IMR-90 (cell line): ENCODE measurements at regions not wholly inside any gene's neighbourhood (a gene's known extent, or its start where the extent isn't known, plus 50 kb on each side); places are given as distances from the start of the nearest gene placed in this dataset.
"Not testable (repeated sequence)": the region's sequence is repeated elsewhere in the genome, so short reads cannot be mapped to it uniquely, and the experiment has no call there.

ENCODE experiments used
- ATAC-seq: fragments of 200-7000 bp; cut with Tn5 transposase; 2 replicates; pipeline ENCODE4 v1.9.1; 2020; ENCODE audit warnings: low read depth, mild to moderate bottlenecking, moderate library complexity
- BruUV-seq: library from RNA; stranded (reverse); fragments of 400-500 nt; replicated peaks from 2 replicates; lab custom pipeline; 2021; lab: Mats Ljungman, UMichigan
- CTCF ChIA-PET: fragments of 300-600 bp; formaldehyde crosslinking; extraction: SDS; loops from one replicate; lab custom pipeline; 2021; ENCODE audit warnings: antibody characterized with exemption; lab: Yijun Ruan, JAX
- POLR2A ChIA-PET: fragments of 300-600 bp; sonication (Branson Sonifier 250); formaldehyde crosslinking; loops from one replicate; lab custom pipeline; 2022; ENCODE audit warnings: antibody characterized with exemption; ENCODE audit not compliant: unreplicated experiment; lab: Charles Lee
- DNase-seq: peaks from one replicate; pipeline ENCODE4 v3.0.0; 2013
- H2AFZ ChIP-seq: replicated peaks from 2 replicates; pipeline ENCODE3; 2013; ENCODE audit warnings: low read length, mild to moderate bottlenecking; ENCODE audit not compliant: poor library complexity
- H2AK5ac ChIP-seq: 2 replicates; pipeline ENCODE4 v1.6.1; 2013; ENCODE audit warnings: low read depth, low read length, inconsistent platforms
- H2AK9ac ChIP-seq: replicated peaks from 2 replicates; pipeline ENCODE3; 2013; ENCODE audit warnings: mild to moderate bottlenecking, low read depth, low read length, moderate library complexity; ENCODE audit not compliant: poor library complexity
- H2BK120ac ChIP-seq: 2 replicates; pipeline ENCODE4 v1.6.1; 2013; ENCODE audit warnings: low read depth, low read length, inconsistent platforms
- H2BK15ac ChIP-seq: 3 replicates; pipeline ENCODE4 v1.6.1; 2013; ENCODE audit warnings: low read depth, low read length, inconsistent platforms
- H2BK20ac ChIP-seq: 2 replicates; pipeline ENCODE4 v1.6.1; 2013; ENCODE audit warnings: low read depth, mild to moderate bottlenecking, inconsistent platforms, low read length, moderate library complexity
- H2BK5ac ChIP-seq: 2 replicates; pipeline ENCODE4 v1.6.1; 2013; ENCODE audit warnings: mild to moderate bottlenecking, low read depth, low read length, inconsistent platforms; ENCODE audit not compliant: poor library complexity, severe bottlenecking
- H3K14ac ChIP-seq: replicated peaks from 2 replicates; pipeline ENCODE4 v1.6.1; 2013; ENCODE audit warnings: low read depth, low read length, inconsistent platforms
- H3K18ac ChIP-seq: 2 replicates; pipeline ENCODE4 v1.6.1; 2013; ENCODE audit warnings: low read depth, low read length, control low read depth
- H3K23ac ChIP-seq: 2 replicates; pipeline ENCODE4 v1.6.1; 2013; ENCODE audit warnings: low read depth, low read length, inconsistent platforms
- H3K27ac ChIP-seq: 2 replicates; pipeline ENCODE4 v1.5.1; 2013; ENCODE audit warnings: mild to moderate bottlenecking, control low read depth, low read length; ENCODE audit not compliant: insufficient read depth
- H3K27me3 ChIP-seq: 2 replicates; pipeline ENCODE4 v1.6.1; 2013; ENCODE audit warnings: low read length; ENCODE audit not compliant: control insufficient read depth, insufficient read depth
- H3K36me3 ChIP-seq: 2 replicates; pipeline ENCODE4 v1.6.1; 2013; ENCODE audit warnings: low read length, mixed read lengths; ENCODE audit not compliant: control insufficient read depth, insufficient read depth
- H3K4ac ChIP-seq: 2 replicates; pipeline ENCODE4 v1.6.1; 2013; ENCODE audit warnings: low read depth, low read length, inconsistent platforms
- H3K4me1 ChIP-seq: 2 replicates; pipeline ENCODE4 v1.6.1; 2013; ENCODE audit warnings: low read length, mixed read lengths; ENCODE audit not compliant: control insufficient read depth, insufficient read depth
- H3K4me2 ChIP-seq: 2 replicates; pipeline ENCODE4 v1.6.1; 2013; ENCODE audit warnings: low read depth, mild to moderate bottlenecking, control low read depth, low read length, moderate library complexity
- H3K4me3 ChIP-seq: 2 replicates; pipeline ENCODE4 v1.5.1; 2013; ENCODE audit warnings: low read depth, mild to moderate bottlenecking, control low read depth, low read length, moderate library complexity; ENCODE audit not compliant: insufficient read depth
- H3K56ac ChIP-seq: 2 replicates; pipeline ENCODE4 v1.6.1; 2013; ENCODE audit warnings: low read length, inconsistent platforms; ENCODE audit not compliant: insufficient read depth; ENCODE audit errors: extremely low read depth
- H3K79me1 ChIP-seq, 2 experiments: 2 replicates each; pipeline ENCODE4 v1.6.1; 2013; ENCODE audit warnings: low read length in 2 of 2, inconsistent platforms in 1 of 2, low read depth in 1 of 2
- H3K9ac ChIP-seq: 2 replicates; pipeline ENCODE4 v1.6.1; 2013; ENCODE audit warnings: low read depth, low read length, control low read depth
- H3K9me1 ChIP-seq: 2 replicates; pipeline ENCODE4 v1.6.1; 2013; ENCODE audit warnings: low read length, inconsistent platforms; ENCODE audit not compliant: insufficient read depth
- H3K9me3 ChIP-seq: 2 replicates; pipeline ENCODE4 v1.6.1; 2013; ENCODE audit warnings: low read length; ENCODE audit not compliant: control insufficient read depth, insufficient read depth
- H4K20me1 ChIP-seq: 2 replicates; pipeline ENCODE4 v1.6.1; 2013; ENCODE audit warnings: low read length, inconsistent platforms; ENCODE audit not compliant: insufficient read depth
- H4K5ac ChIP-seq: 2 replicates; pipeline ENCODE4 v1.6.1; 2013; ENCODE audit warnings: mild to moderate bottlenecking, low read depth, low read length, control low read depth
- H4K8ac ChIP-seq, 2 experiments: 2 replicates each; pipeline ENCODE4 v1.6.1; 2013; ENCODE audit warnings: low read depth in 2 of 2, low read length in 2 of 2, control low read depth in 1 of 2, inconsistent platforms in 1 of 2
- H4K91ac ChIP-seq: 2 replicates; pipeline ENCODE4 v1.6.1; 2013; ENCODE audit warnings: low read depth, low read length, inconsistent platforms; ENCODE audit not compliant: insufficient read depth
- CHD1 ChIP-seq: IDR thresholded peaks from 2 replicates; pipeline ENCODE4 v1.6.1; 2012; ENCODE audit warnings: low read depth, low read length, improper control_type of control experiment
- USF2 ChIP-seq: fragments of 150-350 bp; IDR thresholded peaks from 2 replicates; pipeline ENCODE4 v1.6.1; 2017; ENCODE audit warnings: mild to moderate bottlenecking, antibody characterized with exemption, low read length, low read depth
- WGBS, 2 experiments: methylation state at CpG; one replicate each; pipeline versions ENCODE4 v1.1.5 to v1.1.7; 2013; ENCODE audit warnings: missing lambda C conversion rate in 2 of 2; ENCODE audit not compliant: insufficient read length in 1 of 2; ENCODE audit errors: extremely low coverage in 2 of 2; 5-methylcytosine and 5-hydroxymethylcytosine counted together
- dilution Hi-C: fragments of 300-500 bp; cut with HindIII; formaldehyde crosslinking; loops from one replicate; pipeline ENCODE4 v1.14.3; 2018; ENCODE audit warnings: low sequenced_read_pairs; ENCODE audit not compliant: unreplicated experiment
- in situ Hi-C: fragments of 300-500 bp; cut with MboI; formaldehyde crosslinking; loops from 3 replicates; pipeline ENCODE4 v1.14.3; 2019; ENCODE audit warnings: low sequenced_read_pairs, inconsistent platforms, mixed read lengths
- intact Hi-C: fragments of 100-400 bp; cut with micrococcal nuclease; formaldehyde crosslinking; loops from 2 replicates; pipeline ENCODE4 v1.10.0; 2022

- H3K9ac ChIP-seq: no peak overlapping the region
- no peak overlapping the region for H3K18ac ChIP-seq
- no peaks in the 10 kb centered on the region for H4K20me1 ChIP-seq
- no peak overlapping the region for H4K8ac ChIP-seq
- H3K36me3 ChIP-seq: no peaks in the 10 kb centered on the region
- no peak overlapping the region for H2BK20ac ChIP-seq
- intact Hi-C loops: no loop called here
- H4K5ac ChIP-seq: no peak overlapping the region
- H3K27me3 ChIP-seq: peaks cover 19% of the 10 kb centered on the region
- dilution Hi-C loops: no loop called here
- no peak overlapping the region for H3K56ac ChIP-seq
- H3K14ac ChIP-seq: no peak overlapping the region
- no TSS peak for BruUV-seq
- no peaks in the 10 kb centered on the region for H3K9me1 ChIP-seq
- H2BK15ac ChIP-seq: no peak overlapping the region
- no peaks in the 10 kb centered on the region for H3K4me1 ChIP-seq
- ATAC-seq (no peak), DNase-seq (no peak)
- POLR2A ChIA-PET: no interaction called here
- H3K27ac ChIP-seq: no peak overlapping the region
- no peak overlapping the region for H2AFZ ChIP-seq
- no peaks in the 10 kb centered on the region for H3K9me3 ChIP-seq
- H2AK9ac ChIP-seq: no peak overlapping the region
- H2AK5ac ChIP-seq: no peak overlapping the region
- in situ Hi-C loops: no loop called here
- 100% methylated on average over 1 of the region's 1 CpG; no CpG with 5 or more reads in 1 of the 2 experiments for WGBS, 2 experiments
- no peak overlapping the region for H3K4me3 ChIP-seq
- H3K4me2 ChIP-seq: no peak overlapping the region
- no peak overlapping the region for H4K91ac ChIP-seq
- TF ChIP-seq CHD1 (no peak), USF2 (no peak)
- no peak overlapping the region for H2BK120ac ChIP-seq
- H3K79me1 ChIP-seq: no peaks in the 10 kb centered on the region
- H3K4ac ChIP-seq: no peak overlapping the region
- H3K23ac ChIP-seq: no peak overlapping the region
- CTCF ChIA-PET: no interaction called here
- H2BK5ac ChIP-seq: no peak overlapping the region
Observed at GRCh38 chr5:54397420-54397819, 58.1 kb upstream of the HSPB3 start.

- H2AK5ac ChIP-seq, dilution Hi-C loops, H3K79me1 ChIP-seq, H2BK5ac ChIP-seq, H3K9me3 ChIP-seq, in situ Hi-C loops, H3K4me2 ChIP-seq, H4K5ac ChIP-seq, H4K91ac ChIP-seq, H3K27ac ChIP-seq, H3K4ac ChIP-seq, H2BK20ac ChIP-seq, H2BK15ac ChIP-seq, H4K20me1 ChIP-seq, H3K4me1 ChIP-seq, DNase-seq, H3K9ac ChIP-seq, H2BK120ac ChIP-seq, H4K8ac ChIP-seq, POLR2A ChIA-PET, H3K9me1 ChIP-seq, BruUV-seq, H3K4me3 ChIP-seq, H2AK9ac ChIP-seq, H3K36me3 ChIP-seq, ATAC-seq, H3K14ac ChIP-seq, H3K23ac ChIP-seq, intact Hi-C loops, H2AFZ ChIP-seq, H3K56ac ChIP-seq, H3K18ac ChIP-seq: not testable (repeated sequence)
- no CpG with 5 or more reads among the region's 1 CpG for WGBS, 2 experiments
- H3K27me3 ChIP-seq: peaks cover 16% of the 10 kb centered on the region
- CTCF ChIA-PET: interaction anchor here (0.9 kb wide), 1 partner anchor 9 kb away, joined by 3 read pairs; no protein-coding TSS in a partner anchor
Observed at GRCh38 chr5:54393007-54393406, 62.5 kb upstream of the HSPB3 start.
